Activated CD4-positive, alpha-beta T cell treated with anti-CD3 and anti-CD28 coated beads for 48 hours (primary cell): ENCODE measurements at regions not wholly inside any gene's neighbourhood (a gene's known extent, or its start where the extent isn't known, plus 50 kb on each side); places are given as distances from the start of the nearest gene placed in this dataset.

Source experiments
- DNase-seq: peaks from one replicate; pipeline ENCODE4 v3.0.0-alpha.2; 2020

- DNase-seq = no peak
Observed at GRCh38 chr14:38074081-38074480, 133.6 kb upstream of the SSTR1 start.

DNA sequence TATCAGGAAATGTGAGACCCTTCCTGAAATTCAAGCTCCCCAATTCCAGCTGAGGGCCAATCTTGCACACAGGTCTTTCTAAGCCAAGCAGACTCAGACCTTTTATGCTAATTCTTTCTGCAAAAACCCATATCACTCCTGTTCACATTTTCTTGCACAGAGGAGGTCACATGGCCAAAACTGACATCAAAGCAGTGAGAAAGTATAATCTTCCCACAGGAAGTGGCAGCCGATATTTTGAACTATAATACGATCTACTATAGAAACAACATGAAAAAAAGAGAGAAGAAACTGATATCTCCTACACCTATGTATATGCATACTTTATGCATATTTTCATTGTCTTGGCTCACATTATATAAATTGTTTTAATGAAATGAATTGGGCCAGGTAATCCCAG is 132.9 kb upstream of the SSTR1 start:
- no peak for DNase-seq

- DNase-seq = no peak
Observed at GRCh38 chr14:38078393-38078792, 129.3 kb upstream of the SSTR1 start.

DNA sequence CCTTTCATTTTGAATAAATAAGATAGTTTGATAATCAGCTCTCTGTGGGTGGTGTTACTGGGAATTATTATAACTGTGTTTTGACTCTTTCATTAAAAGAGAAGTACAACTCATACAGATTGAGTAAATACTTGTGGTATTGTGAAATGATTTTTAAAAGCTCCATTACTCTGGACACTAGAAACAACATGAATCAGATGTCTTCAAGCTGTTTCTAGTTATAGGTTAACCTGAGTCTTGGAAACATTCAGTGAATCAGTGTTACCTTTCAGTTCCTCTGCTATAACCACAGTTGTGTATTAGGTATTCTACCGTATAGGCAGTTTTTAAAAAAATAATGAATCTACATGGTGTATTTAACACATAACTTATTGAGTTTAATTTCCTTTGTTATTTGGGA is 128.4 kb upstream of the SSTR1 start:
- no peak for DNase-seq

DNA sequence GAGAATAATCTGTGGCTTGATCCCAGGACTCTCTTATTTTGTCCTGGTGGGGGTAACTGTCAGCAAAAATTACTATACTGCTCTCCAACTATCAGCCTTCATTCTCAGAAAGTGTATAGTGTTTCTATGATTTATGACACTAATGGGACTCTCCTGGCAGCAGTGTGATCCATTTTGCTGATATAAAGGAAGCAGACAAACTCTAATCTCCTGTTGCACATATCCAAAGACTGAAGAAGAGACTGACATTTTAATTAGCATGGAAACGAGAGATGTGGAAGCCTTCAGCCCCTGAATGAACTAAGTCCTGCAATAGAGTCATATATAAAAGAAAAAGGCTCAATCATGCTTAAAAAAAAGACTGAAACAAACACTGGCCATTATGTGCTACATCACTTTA is 127.8 kb upstream of the SSTR1 start:
- DNase-seq = no peak

DNA sequence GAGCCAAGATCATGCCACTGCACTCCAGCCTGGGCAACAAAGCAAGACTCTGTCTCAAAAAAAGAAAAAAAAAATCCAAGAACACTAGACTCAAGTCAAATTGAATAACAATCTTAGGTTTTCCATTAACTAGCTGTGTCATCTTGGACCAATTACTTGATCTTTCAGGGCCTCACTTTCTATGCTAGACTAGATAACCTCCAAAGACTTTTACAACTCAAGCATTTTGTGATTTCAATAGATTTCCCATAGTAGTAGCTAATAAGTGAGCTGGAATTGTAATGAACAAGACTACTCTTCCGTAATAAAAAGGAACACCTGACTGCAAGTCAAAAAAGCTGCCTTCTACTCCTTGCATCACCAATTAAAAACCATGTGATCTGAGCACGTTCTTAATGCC is 127.0 kb upstream of the SSTR1 start:
- no peak for DNase-seq

DNA sequence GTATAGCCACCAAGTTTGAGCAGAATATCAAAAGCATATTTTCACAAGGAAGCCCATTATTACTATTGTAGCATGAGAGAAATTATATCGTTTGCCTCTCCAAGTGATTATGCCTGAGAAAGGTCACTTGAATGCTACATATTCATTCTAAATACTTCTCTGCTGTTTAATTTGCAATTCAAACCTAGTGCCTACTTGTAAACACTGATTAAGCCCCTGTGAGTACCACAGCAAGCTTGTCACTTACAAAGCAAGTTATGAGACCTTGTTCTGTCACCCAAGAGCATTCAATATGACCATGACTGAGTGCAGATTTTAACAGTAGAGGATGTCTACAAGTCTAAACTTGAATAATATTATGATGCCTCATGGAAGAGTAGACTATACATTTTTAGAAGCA is 124.7 kb upstream of the SSTR1 start:
- no peak for DNase-seq

DNA sequence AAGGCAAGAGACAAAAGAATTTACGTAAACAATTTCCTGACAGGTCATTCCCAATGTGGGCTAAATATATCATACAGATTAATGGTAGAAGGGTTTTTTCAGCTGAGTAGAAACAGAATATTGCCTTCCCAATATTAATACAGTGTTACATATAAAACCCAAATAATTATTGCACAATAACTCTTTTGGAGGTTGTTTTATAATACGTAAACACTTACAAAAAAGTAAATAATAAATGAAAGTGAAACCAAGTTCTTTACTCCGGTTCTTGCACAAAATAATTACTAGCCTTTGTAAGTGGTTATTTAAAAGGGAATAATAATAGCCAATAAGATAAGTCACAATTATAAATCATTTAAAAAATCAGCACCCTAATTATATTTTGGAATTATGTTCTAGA is 118.6 kb upstream of the SSTR1 start:
- no peak for DNase-seq

DNA sequence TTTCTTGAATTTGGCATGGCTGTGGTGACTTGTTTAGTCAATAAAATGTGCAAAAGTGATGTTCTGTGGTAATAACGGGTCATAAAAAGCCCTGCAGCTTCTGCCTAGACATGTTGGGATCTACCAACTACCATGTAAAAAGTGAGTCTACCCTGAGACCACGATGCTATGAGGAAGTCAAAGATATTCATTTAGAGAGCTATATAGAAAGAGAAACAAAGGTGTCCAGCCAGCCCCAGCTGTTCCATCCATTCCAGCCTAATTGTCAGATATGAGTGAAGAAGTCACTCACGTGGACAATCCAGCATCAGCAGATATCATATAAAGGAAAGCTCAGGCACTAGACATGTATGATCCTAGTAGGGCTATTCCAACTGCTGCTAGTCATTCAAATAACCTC is 117.2 kb upstream of the SSTR1 start:
- no peak for DNase-seq

DNA sequence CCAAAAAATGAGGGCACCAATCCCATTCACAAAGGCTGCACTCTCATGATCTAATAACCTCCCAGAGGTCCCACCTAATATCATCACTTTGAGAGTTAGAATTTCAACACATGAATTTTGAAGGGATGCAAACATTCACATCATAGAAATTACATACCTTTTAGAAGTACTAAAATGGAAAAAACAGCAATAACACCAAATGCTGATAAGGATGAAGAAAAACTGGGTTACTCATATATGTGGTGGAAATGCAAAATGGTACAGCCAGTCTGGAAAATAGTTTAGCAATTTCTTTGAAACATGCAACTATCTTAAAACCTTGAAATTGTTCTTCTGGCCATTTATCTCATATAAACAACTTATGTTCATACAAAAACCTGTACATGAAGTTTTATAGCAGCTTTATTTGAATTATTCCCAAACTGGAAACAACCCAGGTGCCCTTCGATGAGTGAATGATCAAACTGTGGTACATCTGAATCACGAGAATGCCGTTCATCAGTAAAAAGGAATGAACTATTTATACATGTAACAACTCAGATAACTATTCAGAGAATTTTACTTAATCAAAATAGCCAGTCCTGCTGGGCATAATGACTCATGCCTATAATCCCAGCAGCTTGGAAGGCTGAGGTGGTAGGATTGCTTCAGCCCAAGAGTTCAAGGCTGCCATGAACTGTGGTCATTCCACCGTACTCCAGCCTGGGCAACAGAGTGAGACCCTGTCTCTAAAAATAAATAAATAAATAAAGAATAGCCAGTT is 109.4 kb upstream of the SSTR1 start:
- no peak for DNase-seq

DNA sequence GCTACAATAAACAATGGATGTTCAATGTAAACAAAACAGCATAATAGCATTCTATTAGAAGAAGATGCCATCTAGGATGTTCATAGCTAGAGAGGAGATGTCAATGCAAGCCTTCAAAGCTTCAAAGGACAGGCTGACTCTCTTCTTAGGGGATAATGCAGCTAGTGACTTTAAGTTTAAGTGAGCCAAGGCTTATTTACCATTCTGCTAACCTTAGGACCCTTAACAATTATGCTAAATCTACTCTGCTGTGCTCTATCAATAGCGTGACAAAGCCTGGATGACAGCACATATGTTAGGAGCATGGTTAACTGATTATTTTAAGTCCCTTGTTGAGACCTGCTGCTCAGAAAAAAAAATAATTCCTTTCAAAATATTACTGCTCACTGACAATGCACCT is 106.0 kb upstream of the SSTR1 start:
- no peak for DNase-seq

- no peak for DNase-seq
Observed at GRCh38 chr14:38103542-38104225, 104.0 kb upstream of the SSTR1 start.

GRCh38 chr14:38105106-38105702 is 102.5 kb upstream of the SSTR1 start:
- no peak for DNase-seq

DNA sequence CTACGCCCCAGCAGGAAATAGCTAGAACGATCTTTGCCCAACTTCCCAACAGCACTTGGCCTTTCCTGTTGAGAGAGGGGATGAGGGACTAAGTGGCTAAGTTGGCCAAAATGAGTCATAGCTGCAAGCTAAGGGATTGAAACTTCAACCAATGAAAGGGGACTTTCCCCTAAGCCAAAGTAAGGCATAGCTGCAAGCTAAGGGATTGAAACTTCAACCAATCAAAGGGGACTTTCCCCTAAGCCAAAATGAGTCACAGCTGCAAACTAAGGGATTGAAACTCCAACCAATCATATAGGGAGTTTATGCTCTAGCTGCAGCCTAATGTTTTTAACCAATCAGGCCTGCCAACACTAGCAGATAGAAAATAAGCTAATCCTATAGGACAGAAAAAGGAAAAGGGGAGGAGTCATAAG is 100.5 kb upstream of the SSTR1 start:
- DNase-seq = no peak

GRCh38 chr14:38108681-38109080 is 99.0 kb upstream of the SSTR1 start:
- no peak for DNase-seq

- no peak for DNase-seq
Observed at GRCh38 chr14:38110258-38110657, 97.4 kb upstream of the SSTR1 start.

DNA sequence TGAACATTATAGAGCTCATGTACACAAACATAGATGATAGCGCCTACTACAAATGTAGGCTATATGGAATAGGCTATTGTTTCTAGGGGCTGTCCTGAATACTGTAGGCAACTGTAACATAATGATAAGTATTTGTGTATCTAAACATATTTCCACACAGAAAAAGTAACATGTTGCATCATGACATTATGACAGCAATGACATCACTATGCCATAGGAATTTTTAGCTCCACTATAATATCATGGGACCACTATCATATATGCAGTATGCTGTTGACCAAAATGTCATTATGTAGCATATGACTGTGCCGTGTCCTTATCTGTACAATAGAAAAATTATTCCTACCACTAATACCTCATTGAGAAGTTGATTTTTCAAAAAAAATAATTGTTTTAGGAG is 96.7 kb upstream of the SSTR1 start:
- DNase-seq = no peak

DNA sequence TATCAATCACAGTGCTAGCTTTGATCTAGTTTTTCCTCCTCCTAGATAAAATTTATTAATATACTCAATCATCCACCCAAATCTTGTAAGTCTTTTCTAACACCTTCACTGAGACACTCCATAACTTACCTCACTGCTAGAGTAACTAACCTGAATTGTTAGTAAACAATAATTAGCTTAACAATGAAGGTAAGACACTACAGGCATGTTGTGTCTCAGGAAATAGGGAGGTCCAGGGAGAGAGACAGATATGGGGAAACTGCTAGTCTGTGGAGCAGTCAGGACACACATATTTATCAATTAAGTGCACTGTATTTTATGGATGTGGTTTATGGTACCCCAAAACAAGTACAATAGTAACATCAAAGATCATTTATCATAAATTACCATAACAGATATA is 94.2 kb upstream of the SSTR1 start:
- DNase-seq = no peak

DNA sequence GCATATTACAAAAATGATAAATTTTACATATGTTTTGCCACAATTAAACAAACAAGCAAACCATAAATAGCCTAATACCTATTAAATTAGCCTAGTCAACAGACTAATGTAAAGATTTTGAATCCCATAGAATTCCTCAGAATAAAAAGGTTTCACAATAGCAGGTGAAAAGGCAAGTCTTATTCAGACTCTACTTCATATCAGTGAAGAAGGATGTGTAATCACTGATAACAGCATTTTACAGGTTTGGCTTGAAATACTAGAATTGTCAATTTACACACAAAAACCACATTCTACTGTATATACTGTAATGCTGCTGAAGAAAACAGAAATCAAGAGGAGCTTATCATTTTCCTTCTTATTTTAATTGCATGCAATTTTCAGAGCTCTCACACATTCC is 90.8 kb upstream of the SSTR1 start:
- no peak for DNase-seq

DNA sequence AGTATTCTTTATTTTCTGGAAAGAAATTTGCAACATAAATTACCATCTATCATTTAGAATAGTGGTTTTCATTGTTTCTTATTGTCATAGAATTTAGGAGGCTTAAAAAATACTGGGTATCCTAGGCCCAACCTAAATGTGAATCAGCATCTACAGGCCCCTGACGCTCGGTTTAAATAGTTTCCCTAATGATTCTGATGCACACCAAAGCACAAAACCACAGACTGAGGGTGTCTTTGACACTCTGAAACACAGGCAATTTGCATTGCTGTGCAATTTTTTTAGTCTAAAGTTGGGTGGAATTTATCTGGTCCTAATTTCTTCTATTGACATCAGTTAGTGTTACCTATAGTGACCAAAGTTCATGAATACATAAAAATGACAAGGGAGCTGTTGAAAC is 87.6 kb upstream of the SSTR1 start:
- DNase-seq = no peak

- DNase-seq = no peak
Observed at GRCh38 chr14:38121320-38122020, 86.2 kb upstream of the SSTR1 start.

DNA sequence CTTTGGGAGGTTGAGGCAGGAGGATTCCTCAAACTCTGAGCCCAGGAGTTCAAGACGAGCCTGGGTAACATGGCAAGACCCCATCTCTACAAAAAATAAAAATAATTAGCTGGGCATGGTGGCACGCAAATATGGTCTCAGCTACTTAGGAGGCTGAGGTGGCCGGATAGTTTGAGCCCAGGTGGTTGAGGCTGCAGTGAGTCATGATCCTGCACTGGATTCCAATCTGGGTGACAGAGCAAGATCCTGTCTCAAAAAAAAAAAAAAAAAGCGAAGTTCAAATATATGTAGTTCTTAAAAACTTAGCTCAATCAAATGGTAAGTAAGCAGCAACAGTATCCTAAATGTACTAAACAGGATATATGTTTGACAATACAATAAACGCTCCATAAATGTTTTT is 85.5 kb upstream of the SSTR1 start:
- no peak for DNase-seq

GRCh38 chr14:38124506-38124905 is 83.2 kb upstream of the SSTR1 start:
- DNase-seq = no peak
